Daoy (cell line): ENCODE measurements at regions not wholly inside any gene's neighbourhood (a gene's known extent, or its start where the extent isn't known, plus 50 kb on each side); places are given as distances from the start of the nearest gene placed in this dataset.
A peak's percentile ranks its signal among the peaks of the same experiment; 100 is the strongest.

Experiments used
- DNase-seq: peaks from one replicate; pipeline ENCODE4 v3.0.0-alpha.2; 2015; ENCODE audit warnings: low read depth

DNA sequence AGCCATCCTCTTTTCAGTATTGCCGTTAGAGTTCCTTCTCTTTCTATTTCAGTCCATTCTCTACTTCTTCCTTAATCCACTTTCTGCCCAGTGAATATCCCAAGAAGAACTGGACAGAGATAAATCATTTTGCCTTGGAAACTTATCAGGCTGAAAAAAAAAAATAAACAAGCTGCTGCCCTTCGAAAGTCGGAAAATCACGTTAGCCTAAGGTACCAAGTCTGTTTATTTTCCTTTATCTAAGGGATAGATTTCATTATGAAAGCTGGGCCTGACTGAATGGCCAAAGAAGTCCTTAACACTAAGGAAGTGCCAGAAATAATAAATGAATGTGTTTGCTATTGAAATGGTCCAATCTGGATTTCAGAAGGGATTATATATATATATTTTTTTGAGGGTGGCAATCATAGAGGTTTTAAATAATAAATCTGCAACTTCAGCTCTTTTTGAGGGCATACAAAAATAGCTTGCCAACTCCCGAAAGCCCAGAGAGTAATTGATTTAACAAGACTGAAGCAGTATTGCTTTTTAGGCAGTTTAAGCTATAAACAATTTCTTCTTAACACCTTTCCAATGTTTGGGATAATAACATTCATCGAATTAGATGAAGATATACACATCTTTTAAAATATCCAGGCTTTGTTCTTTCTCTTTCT lies 127.0 kb upstream of the STMND1 start:
- no peak for DNase-seq

DNA sequence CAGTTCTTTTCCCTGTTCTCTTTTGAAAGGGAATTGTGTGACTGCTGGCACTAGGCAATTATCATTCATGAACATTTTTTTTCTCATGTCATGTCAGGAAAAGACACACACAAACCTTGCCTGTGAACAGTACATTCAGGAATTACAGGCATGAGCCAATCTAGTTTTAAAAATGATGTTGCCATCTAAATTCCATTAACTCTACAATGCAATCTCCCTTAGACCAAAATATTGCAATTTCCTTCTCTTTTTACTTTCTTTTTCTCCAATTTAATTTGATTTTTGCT lies 127.5 kb upstream of the STMND1 start:
- DNase-seq = no peak

DNA sequence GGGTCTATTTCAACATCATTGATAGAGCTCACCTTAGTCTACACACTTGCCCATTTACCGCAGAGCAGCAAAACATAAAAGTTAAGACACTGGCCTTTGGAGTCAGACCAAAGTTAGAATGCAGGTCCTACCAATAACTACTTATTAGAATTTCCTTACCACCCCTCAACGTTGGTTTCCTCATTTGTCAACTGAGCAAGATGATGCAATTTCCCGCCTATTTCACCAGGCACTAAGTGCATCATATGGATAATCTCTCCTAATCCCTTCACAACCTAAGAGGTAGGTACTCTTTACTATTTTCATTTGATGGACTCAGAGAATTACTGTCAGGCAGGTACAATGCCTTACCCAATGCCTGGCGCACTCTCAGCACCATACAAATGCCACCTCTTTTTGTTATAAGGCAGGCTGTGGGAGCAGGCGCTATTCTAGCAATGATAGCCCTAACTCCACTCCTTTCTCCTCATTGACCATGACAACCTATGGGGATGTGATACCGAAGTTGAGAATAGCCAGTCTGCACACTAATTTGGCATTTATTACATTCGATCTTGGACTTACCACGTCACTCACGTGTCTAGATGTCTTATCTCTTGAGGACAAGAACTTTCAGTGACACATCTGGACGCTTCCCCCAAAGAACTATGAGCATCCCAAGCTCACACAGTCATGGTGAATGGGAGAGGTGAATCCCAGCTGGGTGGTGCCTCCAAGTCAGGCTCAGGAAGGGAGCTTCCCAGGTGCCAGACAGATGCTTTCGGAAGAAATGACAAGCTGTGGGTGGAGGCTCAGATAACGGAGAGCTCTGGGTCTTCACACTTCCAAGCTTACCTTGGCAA lies 128.1 kb upstream of the STMND1 start:
- DNase-seq = no peak

DNA sequence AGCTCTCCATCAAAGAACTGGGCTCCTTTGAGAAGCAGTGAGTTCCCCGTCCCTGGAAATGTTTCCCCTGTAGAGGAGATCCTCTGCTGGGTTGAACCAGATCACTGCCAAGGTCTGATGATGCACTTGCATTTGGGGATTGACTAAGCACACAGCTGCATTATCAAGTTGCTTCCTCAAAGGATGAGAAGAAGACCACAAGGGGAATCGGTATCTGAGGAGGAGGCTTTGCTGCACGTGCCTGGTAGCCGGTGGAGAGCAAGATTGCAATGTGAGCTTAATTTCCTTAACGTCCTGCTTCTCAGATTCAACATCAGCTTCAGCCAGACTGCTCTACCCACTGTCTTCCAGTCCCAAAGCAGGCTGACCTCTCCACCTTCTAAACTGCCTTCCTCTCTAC lies 128.8 kb upstream of the STMND1 start:
- DNase-seq = no peak

DNA sequence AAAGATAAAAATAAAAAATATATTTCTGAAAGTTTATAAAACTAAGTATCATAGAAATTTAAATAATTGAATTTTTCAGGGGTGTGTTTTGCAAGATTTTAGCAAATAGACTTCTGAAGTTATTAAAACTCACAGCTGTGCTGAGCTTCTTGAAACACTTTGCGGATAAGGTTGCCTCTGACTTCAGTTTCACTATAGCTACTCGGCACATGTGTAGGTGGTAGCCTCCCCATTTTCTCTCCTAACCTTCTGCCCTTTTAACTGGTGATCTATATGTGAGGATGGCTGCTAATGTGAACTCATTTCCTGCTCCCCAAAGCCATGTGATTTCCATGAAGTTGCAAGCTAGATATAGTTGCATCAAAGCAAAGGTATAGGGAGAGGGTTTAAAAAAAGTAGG lies 129.3 kb upstream of the STMND1 start:
- no peak for DNase-seq

DNA sequence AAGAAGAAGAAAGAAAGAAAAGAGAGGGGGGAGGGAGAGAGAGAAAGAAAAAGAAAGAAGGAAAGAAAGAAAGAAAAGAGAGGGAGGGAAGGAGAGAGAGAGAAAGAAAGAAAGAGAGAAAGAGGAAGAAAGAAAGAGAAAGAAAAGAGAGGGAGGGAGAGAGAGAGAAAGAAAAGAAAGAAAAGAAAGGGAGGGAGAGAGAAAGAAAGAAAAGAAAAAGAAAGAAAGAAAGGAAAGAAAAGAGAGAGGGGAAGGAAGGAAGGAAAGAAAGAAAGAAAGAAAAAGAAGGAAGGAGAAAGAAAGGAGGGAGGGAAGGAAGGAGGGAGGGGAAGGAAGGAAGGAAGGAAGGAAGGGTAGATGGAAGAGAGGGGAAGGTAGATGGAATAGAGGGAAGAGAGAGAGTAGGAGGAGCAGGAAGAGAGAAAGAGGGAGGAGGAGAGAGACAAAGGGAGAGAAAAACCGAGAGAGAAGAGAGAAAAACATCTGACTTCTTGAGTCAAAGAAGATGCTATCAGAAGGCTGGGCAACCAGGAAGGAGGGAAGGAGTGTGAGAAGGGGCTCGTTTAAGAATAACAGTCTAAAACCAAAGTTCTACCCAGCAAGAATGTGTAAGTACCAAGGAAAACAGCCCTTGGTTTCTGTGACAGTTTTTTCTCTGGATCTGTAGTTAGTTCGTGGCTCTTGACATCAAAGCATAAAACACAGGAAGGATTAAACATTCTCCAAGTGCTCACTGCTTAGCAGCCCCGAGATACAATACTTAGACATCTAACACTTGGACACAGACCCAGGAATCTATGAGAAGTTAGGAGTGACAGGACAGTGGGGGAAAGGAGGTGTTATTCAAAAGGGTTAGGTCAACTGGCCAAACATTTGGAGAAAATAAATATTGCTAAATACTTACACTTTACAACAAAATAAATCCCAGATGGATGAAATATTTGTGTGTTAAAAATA lies 131.9 kb upstream of the STMND1 start:
- no peak for DNase-seq

DNA sequence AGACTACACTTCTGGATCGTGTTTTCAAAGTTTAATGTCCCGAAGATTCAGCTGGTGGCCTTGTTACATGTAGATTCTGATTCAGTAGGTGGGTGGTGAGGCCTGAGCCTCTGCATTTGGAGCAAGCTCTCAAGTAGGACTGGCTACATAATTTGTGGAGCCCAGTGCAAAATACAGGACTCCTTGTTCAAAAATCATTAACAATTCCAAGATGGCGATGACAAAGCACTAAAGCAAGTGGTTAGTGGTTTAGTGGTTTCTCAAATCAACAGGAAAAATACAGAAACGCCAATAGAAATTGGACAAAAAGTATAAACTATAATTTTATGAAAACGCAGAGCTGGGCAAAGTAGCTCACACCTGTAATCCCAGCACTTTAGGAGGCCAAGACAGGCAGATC lies 133.7 kb upstream of the STMND1 start:
- DNase-seq = no peak

DNA sequence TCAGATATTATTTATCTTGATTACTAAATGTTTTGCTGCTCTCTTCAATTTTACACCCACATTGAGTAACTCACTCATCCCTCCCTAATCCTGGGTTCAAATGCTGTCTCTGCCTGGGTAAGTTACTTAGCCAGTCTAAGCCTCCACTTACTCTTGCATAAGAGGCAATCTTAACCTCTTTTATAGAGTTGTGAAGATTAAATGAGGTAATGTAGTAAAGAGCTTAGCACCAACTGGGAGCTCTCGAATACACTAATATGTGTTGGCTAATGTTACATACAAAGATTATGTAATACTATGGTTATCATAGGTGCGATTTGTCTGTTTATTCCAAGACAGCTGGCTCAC lies 134.4 kb upstream of the STMND1 start:
- no peak for DNase-seq

DNA sequence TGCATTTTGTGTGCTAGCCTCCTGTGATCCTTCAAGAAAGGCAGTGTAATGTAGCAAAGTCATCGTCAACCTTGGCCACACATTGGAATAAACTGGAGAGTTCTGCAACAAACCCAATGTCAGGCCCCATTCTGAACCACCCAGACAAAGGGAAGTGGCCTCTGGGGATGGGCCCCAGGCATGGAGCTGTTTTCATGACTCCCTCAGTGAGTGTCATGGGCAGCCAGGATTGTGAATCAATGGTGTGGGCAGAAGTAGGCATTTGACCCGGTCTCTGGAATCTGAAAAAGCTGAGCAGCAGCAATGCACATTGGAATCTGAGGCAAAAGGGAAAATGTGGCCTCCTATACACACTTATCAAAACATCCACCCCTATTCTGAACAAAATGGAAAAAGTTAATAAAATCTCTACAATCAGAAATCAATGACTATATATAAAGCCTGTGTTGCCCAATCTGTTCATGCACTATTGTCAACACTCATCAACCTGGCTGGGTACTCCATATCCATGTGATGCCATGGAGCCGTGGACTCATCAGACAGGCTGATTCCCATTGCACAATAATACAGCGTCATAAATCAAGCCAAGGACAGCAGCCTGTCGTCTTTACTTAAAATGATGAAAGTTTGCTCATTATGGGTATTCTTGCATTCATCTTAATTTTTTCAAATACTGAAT lies 134.9 kb upstream of the STMND1 start:
- no peak for DNase-seq

DNA sequence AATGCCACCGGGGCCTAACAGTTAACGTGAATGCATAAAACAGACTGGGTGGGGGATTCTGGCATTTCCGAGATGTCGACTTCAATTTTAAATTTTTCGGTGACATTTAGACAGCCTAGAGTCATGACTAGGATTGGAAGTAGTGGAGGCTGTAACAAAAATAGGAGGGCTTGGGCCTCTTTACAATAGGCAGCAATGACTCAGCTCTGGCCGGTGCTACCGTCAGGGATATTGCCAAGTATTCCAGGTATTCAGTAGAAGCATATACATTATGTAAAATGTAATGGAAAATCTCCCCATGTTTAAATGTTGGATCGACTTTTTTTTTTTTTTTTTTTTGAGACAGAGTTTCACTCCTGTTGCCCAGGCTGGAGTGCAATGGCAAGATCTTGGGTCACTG lies 136.2 kb upstream of the STMND1 start:
- DNase-seq = peak; percentile 33

DNA sequence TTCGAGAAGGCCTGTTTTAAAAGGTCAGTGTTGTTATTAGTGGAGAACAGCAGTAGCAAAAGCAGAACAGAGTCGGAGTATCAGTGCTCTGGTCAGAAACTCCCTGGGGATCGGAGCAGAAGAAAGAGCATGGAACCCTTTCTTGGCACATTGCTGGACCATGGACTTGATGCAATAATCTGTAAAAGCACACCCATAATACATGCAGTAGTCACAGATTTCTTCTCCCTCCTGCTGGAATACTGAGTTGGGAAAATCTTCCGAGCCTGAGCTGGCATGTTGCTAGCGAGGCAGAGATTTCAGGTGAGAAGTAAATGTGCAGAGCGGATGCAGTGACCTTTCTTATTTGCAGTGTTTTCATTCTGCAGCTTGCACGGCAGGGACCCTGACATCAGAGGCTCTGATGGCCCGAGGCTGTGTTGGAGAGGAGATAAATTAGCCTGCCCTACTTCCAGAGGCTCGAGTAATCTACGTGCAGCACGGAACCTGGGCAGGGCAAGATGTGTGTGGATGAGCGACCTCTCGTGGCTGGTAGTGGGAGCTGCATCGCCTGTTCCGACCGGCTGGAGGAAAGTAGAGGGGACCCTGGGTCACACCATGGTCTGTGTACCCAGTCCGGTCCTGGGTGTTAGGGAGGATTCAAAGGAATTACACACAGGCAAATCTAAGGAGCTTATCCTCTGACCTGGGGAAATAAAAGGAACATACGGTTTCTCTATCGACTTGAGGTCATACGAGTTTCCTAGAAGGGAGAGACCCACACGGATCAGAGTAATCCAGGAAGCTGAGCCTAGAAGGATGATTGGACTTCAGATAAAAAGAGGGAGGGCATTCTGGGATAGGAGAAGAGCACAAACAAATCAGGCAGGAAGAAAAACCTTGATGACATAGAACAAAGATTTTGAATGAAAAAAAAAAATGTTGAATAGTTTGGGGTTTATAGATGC lies 137.0 kb upstream of the STMND1 start:
- DNase-seq = peak; percentile 95

DNA sequence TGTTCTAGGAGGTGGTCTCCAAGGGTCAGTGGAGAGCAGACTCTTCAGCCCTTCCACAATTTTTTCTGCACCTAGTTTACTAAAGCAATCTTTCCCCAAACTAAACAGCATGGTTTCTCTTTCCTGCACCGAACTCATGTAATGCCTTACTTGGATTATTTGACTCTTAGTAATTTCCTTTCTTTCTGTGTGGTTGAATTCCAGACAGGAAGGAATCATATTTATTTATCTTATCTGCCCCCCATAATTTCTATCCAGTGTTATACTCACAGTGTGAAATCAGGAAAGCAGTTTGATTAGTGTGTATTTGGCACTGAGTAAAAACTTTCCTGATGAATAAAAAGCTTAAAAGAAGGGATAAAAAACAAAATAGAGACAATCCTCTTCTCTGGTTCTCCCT lies 140.3 kb upstream of the STMND1 start:
- DNase-seq = peak; percentile 50

DNA sequence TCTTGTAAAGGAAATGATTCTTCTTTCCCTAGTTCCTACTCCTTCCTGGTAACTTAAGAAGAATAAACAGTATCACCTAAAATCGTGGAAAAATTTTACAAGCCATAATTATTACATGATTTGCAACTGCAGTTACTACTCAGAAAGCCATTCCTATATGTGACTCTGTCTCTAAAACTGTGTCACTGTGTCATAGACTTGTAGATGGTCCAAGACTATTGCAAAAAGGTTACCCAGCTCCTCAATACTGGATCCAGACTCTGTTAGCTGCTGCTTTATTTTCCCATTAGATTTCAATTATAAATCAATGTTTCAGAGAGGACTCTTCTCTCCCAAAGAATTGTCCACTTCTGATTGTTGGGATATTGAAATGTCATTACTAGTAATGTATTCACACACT lies 142.1 kb upstream of the STMND1 start:
- no peak for DNase-seq

DNA sequence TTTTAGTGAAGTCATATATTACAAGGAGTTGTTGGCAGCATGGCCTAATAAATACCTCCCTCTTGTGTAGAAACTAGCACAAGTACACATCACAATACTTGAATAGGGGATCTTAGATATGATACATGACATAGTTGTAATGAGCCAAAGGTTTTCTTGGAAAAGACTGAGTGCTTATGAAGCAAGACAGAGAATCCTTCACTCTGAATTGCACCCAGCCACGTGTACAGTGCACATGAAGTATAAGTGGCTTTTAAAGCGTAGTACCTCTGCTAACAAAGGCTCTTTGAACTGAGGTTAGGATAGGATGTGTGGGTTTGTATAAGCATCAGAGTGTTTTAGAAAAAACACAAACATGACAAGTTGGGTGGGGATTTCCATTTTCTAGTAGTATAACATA lies 145.5 kb upstream of the STMND1 start:
- DNase-seq = no peak

DNA sequence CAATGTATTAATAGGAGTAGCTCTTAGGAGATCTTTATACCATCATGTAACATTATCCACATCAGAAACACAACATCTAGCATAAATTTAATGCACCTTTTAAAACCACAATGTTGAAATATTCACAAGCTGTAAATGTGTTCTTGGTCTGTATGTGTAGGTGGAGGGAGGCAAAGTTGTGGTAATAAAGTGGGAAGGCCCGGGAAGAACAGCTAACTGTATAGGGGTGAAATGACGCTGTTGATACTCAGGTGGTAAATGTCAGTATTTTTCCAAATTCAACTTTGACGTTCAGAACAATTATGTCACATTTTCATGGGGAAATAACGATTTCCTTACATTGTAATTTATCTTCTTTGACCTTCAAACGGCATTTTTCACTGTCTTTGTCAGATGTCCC lies 146.0 kb upstream of the STMND1 start:
- DNase-seq = no peak

DNA sequence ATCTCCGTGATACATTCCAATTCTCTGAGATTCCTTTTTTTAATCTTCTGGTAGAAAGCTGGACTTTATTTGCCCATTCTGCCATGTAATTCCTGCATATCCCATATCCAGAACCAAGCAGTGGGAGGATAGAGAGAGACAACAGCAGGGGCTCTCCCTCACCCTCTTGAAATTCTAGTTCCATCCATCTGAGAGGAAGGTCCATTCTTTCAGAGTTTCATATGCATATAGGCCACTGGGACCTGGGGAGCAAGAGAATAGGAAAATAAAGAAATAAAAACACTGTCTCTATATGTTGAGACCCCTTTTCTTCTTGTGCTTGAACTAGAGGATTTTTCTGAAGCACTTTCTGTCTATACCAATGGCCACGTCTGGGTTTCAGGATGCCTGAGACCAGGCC lies 147.9 kb upstream of the STMND1 start:
- no peak for DNase-seq

DNA sequence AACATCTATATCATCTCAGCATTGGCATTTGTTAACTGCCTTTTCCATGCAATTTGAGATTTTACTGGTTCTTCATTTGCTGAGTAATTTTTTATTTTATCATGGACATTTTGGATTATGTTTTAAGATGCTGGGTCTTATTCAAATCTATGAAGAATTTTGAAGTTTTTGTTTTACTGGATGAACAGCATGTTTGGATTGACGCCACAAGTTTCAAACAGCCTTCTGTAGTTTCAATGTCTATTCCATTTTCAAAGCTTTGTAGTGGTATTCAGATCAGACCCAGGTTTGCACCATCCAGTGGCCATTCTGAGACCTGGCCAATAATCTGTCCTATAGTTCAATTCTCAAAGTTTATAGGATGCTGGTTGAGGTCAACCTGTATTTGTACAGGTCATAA lies 148.4 kb upstream of the STMND1 start:
- no peak for DNase-seq

DNA sequence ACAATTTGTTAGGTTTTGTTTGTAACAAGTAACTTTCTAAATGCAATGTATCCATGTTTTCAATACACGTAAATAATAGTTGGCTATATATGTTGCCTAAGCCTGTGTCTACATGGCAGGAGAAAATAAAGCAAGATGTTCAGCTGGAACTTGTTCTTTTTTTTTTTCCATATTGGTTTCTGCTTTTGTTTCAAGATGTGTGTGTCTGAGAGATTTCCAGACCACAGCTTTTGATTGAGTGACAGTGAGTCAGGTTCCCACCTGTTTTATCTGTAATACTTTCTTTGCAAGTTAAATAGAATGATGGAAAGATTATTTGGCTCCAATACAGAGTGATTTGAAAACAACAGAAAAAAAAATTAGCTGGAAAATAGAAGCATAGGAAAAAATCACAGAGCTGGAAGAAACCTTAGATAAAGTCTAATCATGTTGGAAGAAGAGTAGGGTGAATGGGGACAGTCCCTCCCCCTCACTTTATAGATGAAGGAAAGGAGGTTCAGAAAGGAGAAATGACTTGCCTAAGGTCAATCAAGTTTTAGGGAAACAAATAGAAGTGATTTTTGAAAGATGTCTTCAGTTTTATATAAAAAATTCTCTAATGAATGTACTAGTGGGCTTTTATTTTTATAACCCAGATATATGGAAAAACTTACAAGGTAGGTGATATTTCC lies 150.9 kb upstream of the STMND1 start:
- DNase-seq = no peak

DNA sequence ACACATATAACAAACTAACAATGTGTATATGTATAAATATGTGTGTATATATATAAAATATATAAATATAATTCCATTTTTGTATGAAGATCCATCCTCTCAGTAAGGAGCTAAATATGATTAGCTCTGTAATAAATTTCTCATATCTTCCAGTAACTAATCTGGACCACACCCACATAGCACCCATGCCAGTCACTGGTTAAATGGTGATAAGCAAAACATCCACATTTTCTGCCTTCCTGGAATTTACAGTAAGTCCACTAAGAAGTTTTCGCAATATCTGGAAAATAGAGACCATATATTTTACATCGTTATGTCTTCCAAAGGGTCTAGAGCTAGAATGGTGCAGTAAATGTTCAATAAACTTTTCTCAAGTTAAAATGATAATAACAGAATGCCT lies 151.5 kb upstream of the STMND1 start:
- no peak for DNase-seq

DNA sequence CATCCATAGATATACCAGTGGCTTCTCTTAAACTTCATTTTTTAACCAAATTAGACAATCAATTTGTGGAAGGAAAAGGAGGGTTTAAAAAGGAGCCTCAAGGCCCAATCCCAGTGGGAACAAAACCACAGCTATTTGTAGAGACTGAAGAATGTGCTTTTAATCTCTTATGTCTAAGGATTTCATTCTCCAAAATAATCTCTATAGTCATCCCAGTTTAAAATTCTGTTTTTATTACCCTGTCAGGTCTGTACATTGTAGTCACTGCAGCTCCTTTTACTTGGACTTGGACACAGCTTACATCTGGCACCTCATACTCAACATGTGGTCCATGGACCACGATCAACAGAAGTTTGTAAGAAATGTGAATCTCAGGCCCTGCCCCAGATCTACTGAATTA lies 152.1 kb upstream of the STMND1 start:
- no peak for DNase-seq

DNA sequence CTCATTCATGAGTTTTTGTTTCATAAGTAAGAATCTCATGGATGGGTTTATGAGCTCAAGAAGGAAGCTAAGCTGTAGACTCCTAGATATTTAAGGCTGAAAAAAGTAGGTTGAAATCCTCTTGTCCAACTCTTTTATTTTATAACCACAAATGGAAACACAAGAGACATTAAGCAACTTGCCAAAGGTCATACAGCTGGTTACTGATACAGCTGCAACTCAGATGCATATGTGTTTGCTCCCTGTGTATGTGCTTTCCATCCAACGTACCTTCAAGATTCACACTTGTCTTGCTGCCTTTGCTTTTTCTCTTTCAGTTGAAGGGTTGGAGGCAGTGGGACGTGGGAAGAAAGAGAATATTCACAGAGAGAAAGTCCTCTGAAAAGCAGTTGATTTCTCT lies 153.5 kb upstream of the STMND1 start:
- no peak for DNase-seq
